Stimulated activated CD4-positive, alpha-beta T cell treated with anti-CD3 and anti-CD28 coated beads, Interleukin-2, amount 100 ng/mL, for 24 hours (primary cell): ENCODE measurements at regions not wholly inside any gene's neighbourhood (a gene's known extent, or its start where the extent isn't known, plus 50 kb on each side); places are given as distances from the start of the nearest gene placed in this dataset.
"Not testable (repeated sequence)": the region's sequence is repeated elsewhere in the genome, so short reads cannot be mapped to it uniquely, and the experiment has no call there.

ENCODE experiments used
- DNase-seq, 2 donors: peaks; one replicate each; pipeline ENCODE4 v3.0.0-alpha.2; 2020

DNA sequence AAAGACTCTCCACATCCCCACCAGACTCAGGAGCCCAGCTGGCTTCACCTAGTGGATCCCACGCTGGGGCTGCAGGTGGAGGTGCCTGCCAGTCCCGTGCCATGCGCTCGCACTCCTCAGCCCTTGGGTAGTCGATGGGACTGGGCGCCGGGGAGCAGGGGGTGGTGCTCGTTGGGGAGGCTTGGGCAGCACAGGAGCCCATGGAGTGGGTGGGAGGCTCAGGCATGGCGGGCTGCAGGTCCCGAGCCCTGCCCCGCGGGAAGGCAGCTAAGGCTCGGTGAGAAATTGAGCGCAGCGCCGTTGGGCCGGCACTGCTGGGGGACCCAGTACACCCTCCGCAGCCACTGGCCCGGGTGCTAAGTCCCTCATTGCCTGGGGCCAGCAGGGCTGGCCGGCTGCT lies 497.4 kb upstream of the PTBP2 start:
- not testable (repeated sequence) for DNase-seq

DNA sequence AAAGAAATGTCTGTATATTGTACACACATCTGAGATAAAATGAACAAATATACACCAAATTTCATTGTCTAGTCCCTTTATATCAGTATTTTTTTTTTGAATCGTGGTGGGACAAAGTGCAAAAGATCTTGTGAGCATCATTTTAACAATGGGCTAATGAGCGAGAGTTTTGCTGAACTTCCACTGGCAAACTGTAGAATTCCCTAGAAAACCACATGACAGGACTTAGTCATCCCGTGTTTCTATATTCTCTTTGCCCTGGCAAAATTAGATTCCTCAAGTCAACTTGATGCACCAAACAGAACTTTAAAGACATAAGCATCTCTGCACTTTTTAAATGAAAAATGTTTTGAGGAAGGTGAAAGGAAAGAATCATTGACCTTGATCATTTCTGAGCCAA lies 488.2 kb upstream of the PTBP2 start:
- no peak for DNase-seq

DNA sequence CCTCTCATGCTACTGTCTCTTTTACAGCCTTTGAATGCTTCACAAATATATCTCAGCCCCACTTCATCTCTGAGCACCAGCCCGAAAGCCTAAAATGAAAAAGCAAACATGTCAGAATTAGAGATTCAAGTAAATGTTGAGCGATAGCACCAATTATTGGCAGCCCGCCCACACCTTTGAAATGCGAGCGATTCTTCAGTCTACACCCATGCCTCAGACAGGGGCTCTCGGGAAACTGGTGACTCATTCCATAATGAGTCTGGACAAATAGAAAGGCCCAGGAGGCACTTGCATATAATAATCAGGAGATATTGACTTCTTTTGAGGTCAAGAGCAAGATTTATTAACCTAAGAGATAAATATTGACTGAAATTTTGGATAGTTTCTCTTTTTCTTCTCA lies 487.3 kb upstream of the PTBP2 start:
- no peak for DNase-seq

DNA sequence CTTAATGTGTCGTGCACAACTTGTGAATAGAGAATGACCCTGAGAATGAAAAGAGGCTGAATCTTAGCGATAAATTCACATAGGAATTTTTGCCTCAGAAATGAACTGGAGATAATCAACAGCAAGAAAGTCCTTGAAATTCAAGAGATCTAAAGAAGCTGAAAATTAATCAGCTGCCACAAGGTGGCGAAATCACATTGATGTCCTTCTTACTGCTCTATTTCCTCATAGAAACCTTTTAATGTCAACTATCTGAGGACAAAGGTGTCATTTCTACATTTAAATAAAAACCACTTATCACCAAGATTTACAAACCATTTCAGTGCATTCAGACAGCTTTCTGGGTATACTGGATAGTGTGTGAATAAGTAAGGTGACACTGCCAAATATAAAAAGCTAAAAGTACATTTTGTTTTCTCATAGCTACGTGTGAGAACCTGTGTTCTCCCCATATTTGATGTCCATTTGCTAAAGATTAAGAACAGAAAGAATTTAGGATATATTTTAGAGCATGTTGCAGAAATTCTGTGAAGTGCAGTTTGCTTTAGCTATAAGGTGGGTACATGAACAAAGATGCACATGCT lies 485.3 kb upstream of the PTBP2 start:
- DNase-seq, result peak in 1 of 2 donors; percentile 3

DNA sequence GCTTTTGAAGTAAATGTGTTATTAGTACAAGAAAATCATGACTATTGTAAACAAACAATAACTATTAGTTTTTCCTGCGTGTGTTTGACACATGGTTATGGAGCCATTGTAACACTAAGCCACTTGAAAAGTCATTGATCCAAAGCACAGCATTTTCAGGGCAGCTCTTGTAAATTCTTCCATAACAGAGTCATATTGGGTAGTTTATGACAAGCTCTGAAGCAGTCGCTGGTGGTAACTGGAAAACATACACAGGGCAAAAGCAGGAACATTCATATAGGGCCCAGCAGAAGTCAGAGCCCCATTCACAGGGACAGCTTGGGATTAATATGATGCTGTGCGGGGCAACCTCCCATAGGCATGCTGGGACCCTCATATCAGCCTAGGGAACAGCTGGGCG lies 483.2 kb upstream of the PTBP2 start:
- no peak for DNase-seq

DNA sequence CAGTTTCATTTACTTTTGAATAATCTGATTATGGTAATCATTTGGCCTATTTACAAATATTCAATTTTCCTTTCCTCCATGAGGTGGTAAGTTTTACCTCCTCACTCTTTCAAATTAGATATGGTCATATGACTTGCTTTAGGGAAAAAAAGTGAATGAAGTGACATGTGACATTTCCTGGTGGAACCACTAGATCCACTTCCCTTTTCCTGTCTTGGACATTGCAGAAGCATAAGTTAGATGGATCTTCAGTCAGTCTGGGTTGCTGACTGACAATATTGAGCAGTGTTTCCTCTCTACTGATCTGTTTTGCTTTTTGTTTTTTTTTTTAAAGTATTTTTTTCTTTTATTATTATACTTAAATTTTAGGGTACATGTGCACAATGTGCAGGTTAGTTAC lies 481.1 kb upstream of the PTBP2 start:
- DNase-seq, result no peak

DNA sequence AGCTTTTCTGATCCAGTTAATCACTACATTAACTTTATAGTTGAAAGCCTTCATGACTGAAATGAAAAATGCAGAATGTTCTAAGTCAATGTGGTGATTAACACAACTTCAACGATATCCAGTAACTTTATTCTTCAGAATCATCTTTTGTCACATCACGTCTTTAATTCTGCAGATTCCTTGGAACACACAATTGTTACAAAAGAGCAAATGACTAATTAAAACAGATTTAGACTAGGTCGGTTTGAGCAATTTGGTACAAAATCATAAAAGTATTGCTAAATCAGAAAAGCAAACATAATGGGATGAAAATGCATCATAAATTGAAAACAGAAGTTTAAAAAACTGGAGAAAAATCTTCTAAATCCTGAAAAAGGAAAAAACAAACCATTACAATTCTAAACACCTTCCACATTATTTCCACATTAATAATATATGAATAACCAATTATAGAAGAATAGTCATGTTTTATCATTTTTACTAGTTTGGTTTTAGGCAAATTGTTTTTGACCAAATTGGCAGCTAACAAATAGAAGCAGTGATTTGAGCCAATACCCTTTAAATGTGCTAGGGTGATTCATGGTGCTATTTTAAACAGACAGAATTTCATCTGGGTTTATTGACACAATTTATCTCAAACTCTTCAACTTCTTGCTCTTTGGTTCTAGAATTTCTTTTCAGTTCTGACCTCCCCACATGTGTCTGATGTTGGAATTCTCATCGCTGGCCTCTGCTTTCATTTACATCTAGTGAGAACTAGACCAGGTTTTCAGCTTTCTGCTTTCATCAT lies 468.1 kb upstream of the PTBP2 start:
- no peak for DNase-seq

DNA sequence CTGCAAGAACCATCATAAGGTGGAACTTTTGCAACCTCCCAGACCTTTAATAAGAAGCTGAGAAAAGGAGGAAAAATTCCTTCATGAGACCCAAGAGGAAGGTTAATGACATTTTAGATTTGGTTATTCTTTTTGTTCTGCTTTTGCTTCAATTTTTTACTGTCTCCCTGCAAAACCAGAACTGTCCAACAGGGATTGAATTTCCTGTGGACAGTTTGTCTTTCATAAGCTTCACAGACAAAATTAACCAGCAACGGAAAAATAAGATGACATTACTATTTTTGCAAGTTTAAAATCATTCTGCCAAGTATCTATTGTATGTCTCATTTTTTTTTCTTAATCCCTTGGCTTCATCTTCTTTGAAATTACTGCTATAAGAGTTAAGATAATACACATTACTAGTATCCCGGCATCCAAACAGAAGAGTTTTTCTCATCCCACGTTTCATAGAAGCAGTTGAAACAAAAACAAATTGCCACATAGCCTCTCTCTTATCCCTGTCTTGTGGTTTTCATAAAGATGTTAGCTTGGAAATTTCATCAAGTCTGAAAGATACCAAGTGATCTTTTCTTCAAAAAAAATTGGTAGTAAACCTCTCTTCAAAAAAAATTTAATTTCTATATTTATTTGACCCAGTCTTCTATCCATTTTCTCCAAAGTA lies 465.3 kb upstream of the PTBP2 start:
- no peak for DNase-seq

DNA sequence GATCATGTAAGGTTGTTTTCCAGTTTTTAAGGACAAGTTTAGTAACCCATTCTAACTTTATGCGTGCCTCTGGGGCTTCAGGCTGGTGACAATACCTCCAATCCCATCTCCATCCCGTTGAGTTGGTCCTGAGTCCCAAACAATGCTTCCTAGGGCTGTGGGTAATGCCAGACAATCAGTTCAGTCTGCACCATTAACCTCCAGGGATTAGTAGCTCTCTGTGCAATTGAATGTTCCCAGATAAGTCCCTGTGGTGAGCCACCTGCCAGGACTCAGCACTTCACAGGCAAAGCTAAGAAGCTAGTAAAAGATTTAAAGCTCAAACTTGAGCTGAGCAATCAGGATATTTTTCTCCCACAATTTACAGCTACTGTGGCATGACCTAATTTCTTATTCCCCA lies 462.2 kb upstream of the PTBP2 start:
- no peak for DNase-seq

DNA sequence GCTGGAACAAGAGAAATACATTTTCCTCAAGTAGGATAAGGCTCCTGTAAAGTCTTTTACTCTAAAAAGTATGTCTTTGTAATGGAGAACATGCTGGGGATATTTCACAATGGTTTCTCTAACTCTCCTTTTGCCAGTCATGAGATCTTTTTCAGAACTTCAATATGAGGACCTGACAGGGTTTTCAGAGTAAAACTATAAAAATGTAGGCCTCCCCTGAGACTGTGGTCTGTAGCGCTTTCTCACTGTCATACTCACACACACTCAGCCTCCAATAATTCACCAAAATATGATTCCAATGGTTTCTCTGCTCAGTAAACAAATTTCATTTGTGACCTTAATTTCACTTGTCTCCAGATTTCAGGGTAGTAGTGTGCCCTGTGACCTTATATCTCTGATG lies 440.1 kb upstream of the PTBP2 start:
- no peak for DNase-seq

DNA sequence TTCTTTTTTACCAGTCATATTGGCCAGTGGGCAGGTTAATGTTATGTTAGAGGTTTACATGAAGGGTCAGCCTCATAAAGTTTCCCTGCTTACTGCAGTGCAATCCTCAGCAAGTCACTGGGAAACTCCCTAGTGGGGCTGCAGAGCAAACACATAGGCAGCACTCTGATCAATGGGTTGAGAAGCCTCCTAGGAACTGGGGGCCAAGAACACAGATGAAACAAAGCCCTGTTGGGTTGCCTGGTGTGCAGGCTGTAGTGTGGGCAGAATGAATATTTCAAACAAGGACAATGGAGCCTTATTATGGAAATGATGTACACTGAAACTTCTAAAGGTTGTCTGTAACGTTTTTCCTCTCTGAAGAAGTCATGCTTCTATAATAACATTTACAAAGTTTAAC lies 431.6 kb upstream of the PTBP2 start:
- DNase-seq, result no peak

DNA sequence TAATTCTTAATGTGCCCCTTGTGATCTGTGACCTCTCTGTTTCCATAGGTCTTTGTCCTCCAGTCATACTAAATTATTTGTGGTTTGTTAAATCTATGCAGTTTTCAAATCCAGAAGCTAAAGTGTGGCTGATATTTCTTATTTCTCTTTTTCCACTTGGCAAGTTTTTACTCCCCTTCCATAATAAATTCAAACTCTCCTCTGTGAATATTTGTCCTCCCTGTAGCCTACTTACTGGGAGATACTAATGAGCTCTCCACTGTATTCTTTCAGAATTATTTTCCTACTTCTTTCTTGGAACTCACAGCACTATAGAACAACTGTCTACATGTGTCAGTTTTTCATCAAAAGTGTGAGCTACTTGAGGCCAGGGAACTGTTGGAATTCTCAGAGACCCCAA lies 430.8 kb upstream of the PTBP2 start:
- no peak for DNase-seq

DNA sequence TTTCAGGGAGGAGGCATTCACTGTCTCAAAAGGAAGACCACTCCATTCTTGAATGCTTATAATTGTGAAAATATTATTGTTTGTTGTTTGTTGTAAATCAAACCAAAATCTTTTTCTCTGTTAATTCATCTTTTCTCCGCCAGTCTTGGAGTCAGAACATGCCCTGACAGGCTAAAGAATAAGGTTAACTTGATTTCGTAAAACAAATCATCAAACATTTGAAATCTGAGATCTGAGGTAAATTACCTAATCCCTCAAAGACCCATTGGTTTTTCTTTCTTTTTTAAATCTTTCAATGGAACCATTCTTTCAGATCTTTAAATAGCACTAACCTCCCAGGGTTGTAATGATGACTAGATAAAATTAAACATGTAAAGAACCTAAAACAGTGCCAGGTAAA lies 430.1 kb upstream of the PTBP2 start:
- DNase-seq, result no peak

DNA sequence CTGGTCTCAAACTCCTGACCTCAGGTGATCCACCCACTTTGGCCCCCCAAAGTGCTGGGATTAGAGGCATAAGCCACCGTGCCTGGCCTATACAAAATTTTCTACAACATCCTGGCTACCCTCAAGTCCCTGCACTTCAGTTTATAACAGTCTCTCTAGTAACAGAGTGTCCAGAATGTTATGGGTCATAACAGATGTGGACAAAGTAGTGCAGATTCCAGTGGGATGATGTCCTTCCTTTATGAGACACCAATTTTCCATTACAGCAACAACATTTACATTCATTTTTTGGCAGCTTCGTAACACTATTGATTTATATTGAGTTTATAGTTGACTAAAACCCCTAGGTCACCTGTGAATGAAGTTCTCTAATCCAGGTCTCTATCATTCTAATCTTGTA lies 429.4 kb upstream of the PTBP2 start:
- no peak for DNase-seq

DNA sequence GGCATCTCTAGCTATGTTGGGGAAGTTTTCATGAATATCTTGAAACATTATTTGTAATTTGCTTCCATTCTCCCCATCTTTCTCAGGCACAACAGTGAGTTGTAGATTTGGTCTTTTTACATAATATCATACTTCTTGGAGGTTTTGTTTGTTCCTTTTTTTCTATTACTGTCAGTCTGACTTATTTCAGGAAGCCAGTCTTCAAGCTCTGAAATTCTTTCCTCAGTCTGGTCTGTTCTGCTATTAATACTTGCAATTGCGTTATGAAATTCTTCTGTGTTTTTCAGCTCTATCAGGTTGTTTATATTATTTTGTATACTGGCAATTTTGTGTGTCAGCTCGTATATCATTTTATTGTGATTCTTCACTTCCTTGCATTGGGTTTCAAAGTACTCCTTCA lies 424.6 kb upstream of the PTBP2 start:
- DNase-seq, result no peak

DNA sequence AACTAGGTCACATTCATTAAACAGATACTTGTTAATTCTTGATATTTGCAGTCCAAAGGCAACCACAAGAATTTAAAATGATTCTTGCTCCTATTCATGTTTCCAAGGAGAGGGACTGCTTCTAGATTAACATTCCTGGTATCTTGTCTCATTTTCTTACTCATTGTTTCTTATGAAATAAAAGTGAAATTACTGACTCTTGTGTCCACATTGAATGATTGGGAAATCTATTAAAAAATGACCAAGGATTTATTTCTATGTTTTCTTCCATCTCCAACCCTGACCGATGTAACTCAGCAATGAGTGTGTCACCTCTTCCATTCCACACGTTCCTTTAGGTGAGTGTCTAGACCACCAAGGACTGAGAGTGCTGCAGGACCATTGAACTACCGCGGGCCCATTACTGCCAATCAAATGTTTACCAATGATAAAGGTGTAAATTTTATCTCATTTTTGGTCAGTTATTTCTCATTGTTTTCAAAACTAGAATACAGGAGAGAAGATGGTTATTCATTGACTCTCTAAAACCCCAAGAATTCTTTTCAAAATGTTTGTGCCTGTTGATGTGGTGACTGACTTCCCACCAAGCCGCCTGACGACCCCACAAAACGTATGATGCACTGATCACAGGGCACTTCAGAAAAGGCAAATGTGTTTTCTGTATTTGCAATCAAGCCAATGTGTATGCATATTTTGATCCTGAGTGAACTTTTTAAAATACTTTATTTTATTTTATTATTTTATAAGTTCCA lies 414.6 kb upstream of the PTBP2 start:
- DNase-seq, result no peak

DNA sequence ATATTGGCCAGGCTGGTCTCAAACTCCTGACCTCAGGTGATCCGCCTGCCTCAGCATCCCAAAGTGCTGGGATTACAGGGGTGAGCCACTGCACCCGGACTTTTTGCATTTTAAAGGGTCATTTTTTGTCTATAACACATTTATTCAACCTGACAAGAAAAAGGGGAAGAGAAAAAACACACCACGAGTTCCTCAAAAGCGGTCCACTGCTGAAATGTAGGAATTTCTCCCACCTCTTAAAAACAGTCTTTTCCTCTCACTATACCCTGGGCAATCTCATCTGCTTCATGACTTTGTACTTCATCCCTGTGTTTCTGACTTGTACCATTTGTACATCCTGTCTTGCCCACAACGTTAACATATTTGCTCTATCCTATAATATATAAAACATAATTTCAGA lies 413.3 kb upstream of the PTBP2 start:
- DNase-seq, result no peak

DNA sequence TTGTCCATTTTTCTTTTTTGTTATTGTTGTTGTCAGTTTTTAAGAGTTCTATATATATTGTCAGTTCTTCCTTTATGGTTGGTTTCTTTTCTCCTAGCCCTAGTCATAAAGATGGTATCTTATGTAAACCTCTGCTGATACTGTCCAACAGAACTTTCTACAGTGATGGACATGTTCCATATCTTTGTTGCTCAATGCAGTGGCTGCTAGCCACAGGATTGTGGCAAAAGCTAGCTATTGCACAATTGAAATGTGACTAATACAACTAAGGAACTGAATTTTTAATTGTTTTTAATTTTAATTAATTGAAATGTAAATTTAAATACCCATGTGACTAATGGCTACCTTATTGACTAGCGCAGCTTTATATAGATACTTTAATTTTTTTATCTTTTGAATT lies 411.8 kb upstream of the PTBP2 start:
- DNase-seq, result no peak

DNA sequence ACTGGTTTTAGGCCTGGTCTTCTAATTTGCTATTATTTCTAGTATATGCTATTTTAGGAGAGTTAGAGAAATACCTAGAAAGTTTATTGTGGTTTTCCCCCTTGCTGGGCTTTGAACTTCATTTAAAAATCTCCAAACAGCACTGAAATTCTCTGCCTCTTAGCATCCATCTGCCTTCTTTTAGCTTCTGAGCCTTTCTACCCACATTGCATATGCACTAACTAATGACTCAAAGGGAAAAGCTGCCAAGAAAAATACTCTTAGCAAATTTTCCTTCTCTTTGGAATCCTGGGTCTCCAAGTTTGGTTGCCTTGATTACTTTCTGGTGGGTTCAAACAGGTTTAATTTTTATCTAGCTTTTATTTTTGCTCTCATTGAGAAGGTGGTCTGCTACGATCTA lies 408.4 kb upstream of the PTBP2 start:
- no peak for DNase-seq

DNA sequence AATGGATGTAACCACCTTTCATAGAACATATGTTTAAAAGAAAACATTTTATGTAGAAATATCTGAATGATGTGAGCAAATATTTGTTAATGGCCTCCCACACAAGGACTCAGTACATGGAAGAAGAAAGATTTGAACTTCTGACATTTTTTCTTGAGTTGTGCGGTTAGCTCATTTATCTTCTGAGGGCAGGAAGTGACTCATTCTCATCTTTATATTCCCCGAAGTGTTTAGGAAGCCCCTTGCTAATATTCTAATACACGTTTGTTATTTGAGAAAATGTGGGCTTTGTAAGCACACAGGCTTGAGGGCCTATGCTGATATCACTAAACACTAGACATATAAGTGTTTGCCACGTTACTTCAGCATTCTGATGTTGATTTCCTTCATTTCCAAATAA lies 392.5 kb upstream of the PTBP2 start:
- no peak for DNase-seq

DNA sequence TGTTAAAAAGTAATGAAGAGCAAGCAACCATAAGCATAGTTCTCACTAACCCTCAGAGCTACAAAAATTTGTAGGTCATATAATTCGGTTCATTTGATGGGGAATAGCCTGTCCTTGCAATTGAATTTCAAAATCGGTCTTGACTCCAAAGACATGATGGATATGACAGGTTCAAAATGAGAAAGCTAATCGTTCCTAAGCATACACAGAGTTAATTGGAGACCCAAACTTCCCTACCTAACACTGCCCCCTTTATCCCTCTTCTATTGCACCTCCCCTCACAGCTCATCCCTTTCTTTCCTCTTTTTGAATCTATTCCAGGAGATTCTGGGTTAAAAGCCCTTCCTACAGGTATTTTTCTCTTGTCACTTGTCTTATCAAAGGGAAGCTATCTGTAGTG lies 390.0 kb upstream of the PTBP2 start:
- no peak for DNase-seq

DNA sequence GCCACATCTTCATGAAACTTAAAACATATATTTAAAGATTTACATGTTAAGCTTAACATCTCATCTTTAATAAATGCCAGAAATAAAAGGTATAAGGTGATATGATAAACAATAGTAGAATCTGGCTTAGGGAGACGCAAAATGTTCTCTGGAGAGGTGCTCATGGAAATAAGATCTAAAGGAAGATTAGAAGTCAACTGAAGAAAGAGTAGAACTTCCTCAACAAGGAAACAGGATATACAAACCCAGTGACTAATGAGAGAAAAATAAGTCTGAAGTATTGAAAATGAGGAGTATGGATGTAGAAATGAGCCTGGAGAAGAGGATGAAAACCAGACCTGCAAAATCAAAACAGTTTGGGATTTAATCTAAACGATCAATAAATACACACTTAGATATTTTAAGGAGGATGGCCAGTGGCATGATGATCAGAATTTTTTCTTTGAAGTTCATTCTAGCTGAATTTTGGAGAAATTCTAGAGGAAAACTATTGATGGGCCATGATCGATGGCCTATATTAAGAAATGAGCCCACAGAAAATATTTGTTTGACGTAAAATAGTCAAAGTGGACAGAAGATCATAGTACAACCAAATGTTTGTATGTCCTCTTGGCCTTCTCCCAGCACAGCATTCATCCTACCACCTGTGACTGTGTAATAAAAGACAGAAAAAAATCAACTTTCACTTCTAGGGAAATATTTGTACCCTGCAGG lies 387.9 kb upstream of the PTBP2 start:
- no peak for DNase-seq

DNA sequence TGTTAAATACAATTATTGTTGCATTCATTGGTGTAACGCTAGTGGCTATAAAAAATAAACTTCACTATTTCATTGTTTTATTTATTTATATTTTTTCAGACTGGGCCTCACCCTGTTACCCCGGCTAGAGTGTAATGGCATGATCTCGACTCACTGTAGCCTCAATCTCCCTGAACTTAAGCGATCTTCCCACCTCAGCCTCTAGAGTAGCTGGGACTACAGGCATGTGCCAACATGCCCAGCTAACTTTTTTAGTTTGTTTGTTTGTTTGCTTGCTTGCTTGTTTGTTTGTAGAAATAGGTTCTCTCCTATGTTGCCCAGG lies 387.4 kb upstream of the PTBP2 start:
- DNase-seq, result no peak
